Transverse colon (tissue), 4 donors: ENCODE measurements at regions not wholly inside any gene's neighbourhood (a gene's known extent, or its start where the extent isn't known, plus 50 kb on each side); places are given as distances from the start of the nearest gene placed in this dataset.

ENCODE experiments used
- DNase-seq: peaks from one replicate; pipeline ENCODE4 v3.0.0-alpha.2; 2019
- H3K27ac ChIP-seq, 4 donors: fragments of 200-600 bp; sonication (generic); 2 replicates each; pipeline ENCODE4 v1.5.1; 2016 to 2018; ENCODE audit warnings: inconsistent platforms in 4 of 4
- H3K27me3 ChIP-seq: fragments of 200-600 bp; sonication (generic); 2 replicates; pipeline ENCODE4 v1.5.1; 2017; ENCODE audit warnings: inconsistent platforms
- H3K36me3 ChIP-seq, 4 donors: fragments of 200-600 bp; sonication (generic); 2 replicates each; pipeline ENCODE4 v1.5.1; 2017 to 2019; ENCODE audit warnings: inconsistent platforms in 4 of 4
- H3K4me1 ChIP-seq, 4 donors: fragments of 200-600 bp; sonication (generic); 2 replicates each; pipeline ENCODE4 v1.5.1; 2017 to 2020; ENCODE audit warnings: inconsistent platforms in 4 of 4
- H3K4me3 ChIP-seq, 4 donors: fragments of 200-600 bp; sonication (generic); 1 replicate in 1 of 4; 2 replicates in 3 of 4; pipeline versions ENCODE4 v1.5.1 to v1.6.1; 2017 to 2019; ENCODE audit warnings: inconsistent platforms in 4 of 4
- H3K9me3 ChIP-seq, 2 donors: fragments of 200-600 bp; sonication (generic); 2 replicates each; pipeline ENCODE4 v1.5.1; 2017 to 2019; ENCODE audit warnings: inconsistent platforms in 2 of 2
- CTCF ChIP-seq, 5 experiments: fragments of 200-600 bp in 3 of 5; fragments of 450-650 bp in 2 of 5; sonication (generic) in 3 of 5; IDR thresholded peaks; 1 replicate in 2 of 5; 2 replicates in 3 of 5; pipeline ENCODE4 v1.5.1; 2016 to 2017; ENCODE audit warnings: antibody characterized with exemption in 5 of 5, inconsistent platforms in 3 of 5, mild to moderate bottlenecking in 2 of 5, moderate library complexity in 1 of 5
- EP300 ChIP-seq: sonication (generic); formaldehyde crosslinking; IDR thresholded peaks from one replicate; pipeline ENCODE4 v1.6.1; 2017; ENCODE audit warnings: antibody characterized with exemption, low read depth
- POLR2A ChIP-seq: fragments of 450-650 bp; IDR thresholded peaks from one replicate; pipeline ENCODE4 v1.6.1; 2016; ENCODE audit warnings: antibody characterized with exemption, mild to moderate bottlenecking, moderate library complexity
- POLR2AphosphoS5 ChIP-seq, 3 donors: sonication (generic); formaldehyde crosslinking; IDR thresholded peaks; one replicate each; pipeline ENCODE4 v1.6.1; 2016; ENCODE audit warnings: antibody characterized with exemption in 3 of 3
- WGBS, 2 donors: methylation state at CpG; one replicate each; pipeline ENCODE4 v1.1.5; 2018; ENCODE audit warnings: low coverage in 1 of 2; 5-methylcytosine and 5-hydroxymethylcytosine counted together
- in situ Hi-C, 4 donors: fragments of 200-750 bp; cut with MboI; loops; one replicate each; pipeline versions ENCODE4 v1.15.0 to v1.15.1; 2017; ENCODE audit warnings: low sequenced_read_pairs in 3 of 4, low pct_ligation_motif_present in 1 of 4, low pct_unique_long_range_greater_than_20kb in 1 of 4
- intact Hi-C: fragments of 100-400 bp; cut with DNase I; formaldehyde crosslinking; loops from one replicate; pipeline ENCODE4 v1.15.1; 2023; ENCODE audit warnings: low total_unique reads

- in situ Hi-C loops, result no loop called here
- no peaks in the 10 kb centered on the region for H3K36me3 ChIP-seq
- DNase-seq, result no peak
- no peak overlapping the region for H3K27ac ChIP-seq
- TF ChIP-seq POLR2A (no peak), CTCF (IDR thresholded peaks at IDR 0.05) (no peak), EP300 (no peak), POLR2AphosphoS5 (IDR thresholded peaks at IDR 0.05) (no peak)
- peaks cover 3% of the 10 kb centered on the region for H3K27me3 ChIP-seq
- no peaks in the 10 kb centered on the region for H3K9me3 ChIP-seq
- intact Hi-C loops, result no loop called here
- H3K4me3 ChIP-seq, result no peak overlapping the region
- WGBS, 2 donors, result 58 to 100% methylated on average over 1 of the region's 1 CpG
- no peaks in the 10 kb centered on the region for H3K4me1 ChIP-seq
Measured at GRCh38 chr14:97902630-97903029, 1105.4 kb downstream of the VRK1 start.

- peaks cover 0 to 2% of the 10 kb centered on the region in 2 donors for H3K9me3 ChIP-seq
- H3K27ac ChIP-seq, result no peak overlapping the region
- peaks cover 3% of the 10 kb centered on the region for H3K27me3 ChIP-seq
- in situ Hi-C loops (no loop called here), intact Hi-C loops (no loop called here)
- WGBS, 2 donors, result 33 to 46% methylated on average over 3 of the region's 3 CpGs
- H3K36me3 ChIP-seq, result no peaks in the 10 kb centered on the region
- no peak for DNase-seq
- no peaks in the 10 kb centered on the region for H3K4me1 ChIP-seq
- TF ChIP-seq EP300 (no peak), CTCF (IDR thresholded peaks at IDR 0.05) (no peak)
- H3K4me3 ChIP-seq, result no peak overlapping the region
Measured at GRCh38 chr14:97903821-97904220, 1106.6 kb downstream of the VRK1 start.

- intact Hi-C loops (no loop called here), in situ Hi-C loops (no loop called here)
- peaks cover 0 to 4% of the 10 kb centered on the region in 2 donors for H3K9me3 ChIP-seq
- TF ChIP-seq POLR2AphosphoS5 (IDR thresholded peaks at IDR 0.05) (no peak), CTCF (IDR thresholded peaks at IDR 0.05) (no peak), POLR2A (no peak), EP300 (no peak)
- 56 to 65% methylated on average over 6 of the region's 6 CpGs for WGBS, 2 donors
- DNase-seq, result no peak
- no peaks in the 10 kb centered on the region for H3K36me3 ChIP-seq
- no peak overlapping the region for H3K4me3 ChIP-seq
- no peaks in the 10 kb centered on the region for H3K27me3 ChIP-seq
- no peak overlapping the region for H3K27ac ChIP-seq
- no peaks in the 10 kb centered on the region for H3K4me1 ChIP-seq
Measured at GRCh38 chr14:97912217-97912616, 1115.0 kb downstream of the VRK1 start.

- Histone ChIP-seq H3K36me3 (no peaks in the 10 kb centered on the region), H3K4me3 (no peak overlapping the region), H3K27me3 (no peaks in the 10 kb centered on the region), H3K27ac (no peak overlapping the region), H3K4me1 (no peaks in the 10 kb centered on the region), H3K9me3 (no peaks in the 10 kb centered on the region)
- no peak for DNase-seq
- WGBS, 2 donors, result 67 to 77% methylated on average over 1 of the region's 1 CpG
- intact Hi-C loops, result no loop called here
- TF ChIP-seq CTCF (IDR thresholded peaks at IDR 0.05) (no peak), EP300 (no peak), POLR2AphosphoS5 (IDR thresholded peaks at IDR 0.05) (no peak), POLR2A (no peak)
- in situ Hi-C loops, result no loop called here
Measured at GRCh38 chr14:97916100-97916499, 1118.9 kb downstream of the VRK1 start.
